Stimulated activated CD8-positive, alpha-beta memory T cell treated with anti-CD3 and anti-CD28 coated beads, Interleukin-15, amount 100 ng/mL, for 48 hours (primary cell): ENCODE measurements at regions not wholly inside any gene's neighbourhood (a gene's known extent, or its start where the extent isn't known, plus 50 kb on each side); places are given as distances from the start of the nearest gene placed in this dataset.

Experiments
- DNase-seq, 2 donors: peaks; one replicate each; pipeline ENCODE4 v3.0.0-alpha.2; 2020; ENCODE audit warnings: low read depth in 2 of 2

GRCh38 chr3:135310317-135310716, 515.3 kb downstream of the EPHB1 start:
- no peak for DNase-seq

- DNase-seq: no peak
Measured at GRCh38 chr3:135311699-135312098, 516.6 kb downstream of the EPHB1 start.

- no peak for DNase-seq
Measured at GRCh38 chr3:135314237-135314636, 519.2 kb downstream of the EPHB1 start.

- no peak for DNase-seq
Measured at GRCh38 chr3:135324301-135324700, 529.2 kb downstream of the EPHB1 start.

- DNase-seq: no peak
Measured at GRCh38 chr3:135325096-135325495, 530.0 kb downstream of the EPHB1 start.

- DNase-seq: no peak
Measured at GRCh38 chr3:135325726-135326235, 530.7 kb downstream of the EPHB1 start.

- DNase-seq: no peak
Measured at GRCh38 chr3:135326851-135327250, 531.8 kb downstream of the EPHB1 start.

GRCh38 chr3:135328036-135328435, 533.0 kb downstream of the EPHB1 start:
- DNase-seq: no peak

- DNase-seq: no peak
Measured at GRCh38 chr3:135329479-135329878, 534.4 kb downstream of the EPHB1 start.

- DNase-seq: no peak
Measured at GRCh38 chr3:135337192-135337591, 542.1 kb downstream of the EPHB1 start.

- DNase-seq: no peak
Measured at GRCh38 chr3:135348690-135349089, 553.6 kb downstream of the EPHB1 start.

GRCh38 chr3:135349254-135349948, 554.3 kb downstream of the EPHB1 start:
- DNase-seq: no peak

GRCh38 chr3:135352213-135352612, 557.2 kb downstream of the EPHB1 start:
- DNase-seq: no peak

GRCh38 chr3:135362889-135363288, 567.8 kb downstream of the EPHB1 start:
- DNase-seq: no peak

GRCh38 chr3:135364676-135365075, 569.6 kb downstream of the EPHB1 start:
- no peak for DNase-seq

- no peak for DNase-seq
Measured at GRCh38 chr3:135366816-135367215, 571.8 kb downstream of the EPHB1 start.

- no peak for DNase-seq
Measured at GRCh38 chr3:135368316-135368715, 573.3 kb downstream of the EPHB1 start.

GRCh38 chr3:135368781-135369180, 573.7 kb downstream of the EPHB1 start:
- no peak for DNase-seq

- no peak for DNase-seq
Measured at GRCh38 chr3:135374571-135374970, 579.5 kb downstream of the EPHB1 start.

- DNase-seq: no peak
Measured at GRCh38 chr3:135382188-135382587, 583.3 kb upstream of the PPP2R3A start.

GRCh38 chr3:135382621-135383020, 582.9 kb upstream of the PPP2R3A start:
- DNase-seq: no peak

- no peak for DNase-seq
Measured at GRCh38 chr3:135383301-135383700, 582.2 kb upstream of the PPP2R3A start.

- no peak for DNase-seq
Measured at GRCh38 chr3:135392151-135392550, 573.4 kb upstream of the PPP2R3A start.

- no peak for DNase-seq
Measured at GRCh38 chr3:135393159-135393558, 572.4 kb upstream of the PPP2R3A start.
